OCI-LY7 (cell line): ENCODE measurements at regions not wholly inside any gene's neighbourhood (a gene's known extent, or its start where the extent isn't known, plus 50 kb on each side); places are given as distances from the start of the nearest gene placed in this dataset.

ENCODE experiments used
- BruUV-seq: library from RNA; stranded (reverse); fragments of 400-500 nt; replicated peaks from 2 replicates; lab custom pipeline; 2021; lab: Mats Ljungman, UMichigan
- CTCF ChIA-PET: fragments of 300-600 bp; sonication (Branson Sonifier 250); formaldehyde crosslinking; loops from one replicate; lab custom pipeline; 2022; ENCODE audit warnings: antibody characterized with exemption; ENCODE audit not compliant: unreplicated experiment; lab: Charles Lee
- POLR2A ChIA-PET: fragments of 300-600 bp; sonication (Branson Sonifier 250); formaldehyde crosslinking; loops from one replicate; lab custom pipeline; 2022; ENCODE audit warnings: antibody characterized with exemption; lab: Charles Lee
- DNase-seq: peaks from one replicate; pipeline ENCODE4 v3.0.0-alpha.2; 2015; ENCODE audit warnings: low spot score
- H2AFZ ChIP-seq: fragments of 200-600 bp; sonication (generic), shearing (Covaris generic); 2 replicates; pipeline ENCODE4 v1.6.1; 2014; ENCODE audit warnings: mild to moderate bottlenecking, antibody characterized with exemption, low read length, moderate library complexity
- H3K27ac ChIP-seq: fragments of 200-600 bp; sonication (generic); 2 replicates; pipeline ENCODE4 v1.5.1; 2014; ENCODE audit warnings: mixed run types, low read depth, mild to moderate bottlenecking, moderate library complexity, low read length, inconsistent platforms; ENCODE audit not compliant: poor library complexity, severe bottlenecking
- H3K36me3 ChIP-seq: fragments of 200-600 bp; sonication (generic); 2 replicates; pipeline ENCODE4 v1.6.1; 2014; ENCODE audit warnings: mild to moderate bottlenecking, antibody characterized with exemption, low read length, moderate library complexity, mixed read lengths; ENCODE audit not compliant: insufficient read depth
- H3K4me1 ChIP-seq: fragments of 200-600 bp; sonication (generic); 2 replicates; pipeline ENCODE4 v1.5.1; 2014; ENCODE audit warnings: mild to moderate bottlenecking, low read length; ENCODE audit not compliant: insufficient read depth, poor library complexity, severe bottlenecking
- H3K4me2 ChIP-seq: fragments of 200-600 bp; sonication (generic); 2 replicates; pipeline ENCODE4 v1.6.1; 2014; ENCODE audit warnings: mild to moderate bottlenecking, low read length
- H3K4me3 ChIP-seq: fragments of 200-600 bp; sonication (generic); 2 replicates; pipeline ENCODE4 v1.5.1; 2014; ENCODE audit warnings: mild to moderate bottlenecking, low read depth, low read length; ENCODE audit not compliant: poor library complexity, severe bottlenecking
- H3K79me2 ChIP-seq: fragments of 200-600 bp; sonication (generic); 2 replicates; pipeline ENCODE4 v1.6.1; 2016; ENCODE audit warnings: low read depth, mild to moderate bottlenecking, low read length, moderate library complexity, mixed read lengths; ENCODE audit not compliant: insufficient read depth
- H3K9me2 ChIP-seq: fragments of 200-600 bp; sonication (generic); 2 replicates; pipeline ENCODE4 v1.6.1; 2016; ENCODE audit warnings: mild to moderate bottlenecking, low read length, mixed read lengths; ENCODE audit not compliant: insufficient read depth
- H3K9me3 ChIP-seq: fragments of 200-600 bp; sonication (generic); 2 replicates; pipeline ENCODE4 v1.6.1; 2014; ENCODE audit warnings: mild to moderate bottlenecking, mixed run types, low read length, mixed read lengths
- H4K20me1 ChIP-seq: fragments of 200-600 bp; sonication (generic); 2 replicates; pipeline ENCODE4 v1.6.1; 2014; ENCODE audit warnings: mild to moderate bottlenecking, antibody characterized with exemption, low read length, moderate library complexity, mixed read lengths; ENCODE audit not compliant: insufficient read depth
- EZH2phosphoT487 ChIP-seq: fragments of 200-600 bp; sonication (generic); IDR thresholded peaks from 2 replicates; pipeline ENCODE4 v1.6.1; 2018; ENCODE audit warnings: low read depth, borderline replicate concordance, mild to moderate bottlenecking, mixed run types, antibody characterized with exemption, low read length, moderate library complexity, mixed read lengths
- intact Hi-C: fragments of 100-400 bp; cut with micrococcal nuclease; formaldehyde crosslinking; loops from one replicate; pipeline ENCODE4 v1.10.0; 2022; ENCODE audit not compliant: unreplicated experiment
- TF ChIP-seq, protein P1 (sequence below): fragments of 200-600 bp; sonication (generic); conservative IDR thresholded peaks from 2 replicates; pipeline ENCODE4 v1.5.1; 2014; ENCODE audit warnings: mild to moderate bottlenecking, antibody characterized with exemption, low read length, moderate library complexity, mixed read lengths

DNA sequence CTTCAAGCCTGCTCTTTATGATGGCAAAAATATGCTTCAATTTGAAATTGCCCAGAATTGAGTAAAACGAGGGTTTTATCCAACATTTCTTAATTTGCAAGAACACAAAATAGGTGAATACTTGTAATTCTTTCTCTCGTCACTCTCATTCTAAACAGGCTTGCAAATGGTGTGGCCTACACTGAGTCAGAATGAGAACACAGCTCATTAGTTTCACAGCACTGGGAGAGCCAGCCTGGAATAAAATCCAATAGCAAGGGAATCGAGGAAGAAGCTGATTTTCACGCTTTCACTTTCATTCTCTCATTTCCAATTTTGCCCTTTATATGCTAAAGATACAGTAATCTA is 537.5 kb downstream of the LTN1 start:
- Histone ChIP-seq H3K9me2 (no peaks in the 10 kb centered on the region), H4K20me1 (no peaks in the 10 kb centered on the region), H3K79me2 (no peaks in the 10 kb centered on the region), H3K4me1 (peaks cover 5% of the 10 kb centered on the region), H3K4me2 (no peak overlapping the region), H3K36me3 (no peaks in the 10 kb centered on the region), H3K9me3 (no peaks in the 10 kb centered on the region), H3K4me3 (no peak overlapping the region), H3K27ac (no peak overlapping the region), H2AFZ (no peak overlapping the region)
- no TSS peak for BruUV-seq
- DNase-seq = no peak
- ChIA-PET POLR2A (no interaction called here), CTCF (no interaction called here)
- TF ChIP-seq EZH2phosphoT487 = no peak
- TF ChIP-seq, protein P1, sequence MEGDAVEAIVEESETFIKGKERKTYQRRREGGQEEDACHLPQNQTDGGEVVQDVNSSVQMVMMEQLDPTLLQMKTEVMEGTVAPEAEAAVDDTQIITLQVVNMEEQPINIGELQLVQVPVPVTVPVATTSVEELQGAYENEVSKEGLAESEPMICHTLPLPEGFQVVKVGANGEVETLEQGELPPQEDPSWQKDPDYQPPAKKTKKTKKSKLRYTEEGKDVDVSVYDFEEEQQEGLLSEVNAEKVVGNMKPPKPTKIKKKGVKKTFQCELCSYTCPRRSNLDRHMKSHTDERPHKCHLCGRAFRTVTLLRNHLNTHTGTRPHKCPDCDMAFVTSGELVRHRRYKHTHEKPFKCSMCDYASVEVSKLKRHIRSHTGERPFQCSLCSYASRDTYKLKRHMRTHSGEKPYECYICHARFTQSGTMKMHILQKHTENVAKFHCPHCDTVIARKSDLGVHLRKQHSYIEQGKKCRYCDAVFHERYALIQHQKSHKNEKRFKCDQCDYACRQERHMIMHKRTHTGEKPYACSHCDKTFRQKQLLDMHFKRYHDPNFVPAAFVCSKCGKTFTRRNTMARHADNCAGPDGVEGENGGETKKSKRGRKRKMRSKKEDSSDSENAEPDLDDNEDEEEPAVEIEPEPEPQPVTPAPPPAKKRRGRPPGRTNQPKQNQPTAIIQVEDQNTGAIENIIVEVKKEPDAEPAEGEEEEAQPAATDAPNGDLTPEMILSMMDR = no peak
- intact Hi-C loops = no loop called here

DNA sequence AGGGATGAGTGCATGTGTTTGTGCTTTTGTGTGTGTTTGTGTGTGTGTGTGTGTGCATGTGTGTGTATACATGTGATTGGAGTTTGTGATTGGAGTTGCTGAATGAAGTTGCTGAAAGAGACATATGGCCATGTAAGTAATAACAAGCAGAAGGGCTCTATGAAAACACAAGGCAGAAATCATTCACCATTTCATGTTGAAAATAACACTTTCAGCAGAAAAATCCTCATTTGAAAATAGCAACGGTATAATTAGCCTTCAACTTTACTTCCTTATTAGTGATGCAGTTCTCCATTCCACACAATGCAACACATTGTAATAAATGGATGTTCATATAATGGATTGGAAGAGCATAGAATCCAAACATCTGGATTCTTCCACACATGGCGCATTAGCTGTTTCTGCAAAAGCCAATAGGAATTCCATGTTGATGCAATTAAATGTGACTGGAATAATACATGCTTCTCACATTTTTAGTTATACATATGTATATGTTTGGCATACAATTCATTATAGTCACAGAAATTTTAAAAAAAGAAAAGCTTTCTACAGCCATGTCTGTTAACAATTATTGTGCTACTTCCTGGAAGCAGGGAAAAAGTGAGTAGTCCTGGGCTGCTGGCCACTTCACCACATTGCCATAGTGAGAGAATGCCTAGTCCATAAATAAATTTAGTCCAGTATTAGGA is 538.0 kb downstream of the LTN1 start:
- intact Hi-C loops = no loop called here
- no TSS peak for BruUV-seq
- ChIA-PET POLR2A (no interaction called here), CTCF (no interaction called here)
- Histone ChIP-seq H3K4me1 (peaks cover 5% of the 10 kb centered on the region), H2AFZ (no peak overlapping the region), H3K4me2 (no peak overlapping the region), H3K36me3 (no peaks in the 10 kb centered on the region), H3K27ac (no peak overlapping the region), H3K9me3 (no peaks in the 10 kb centered on the region), H3K9me2 (no peaks in the 10 kb centered on the region), H4K20me1 (no peaks in the 10 kb centered on the region), H3K4me3 (no peak overlapping the region), H3K79me2 (no peaks in the 10 kb centered on the region)
- DNase-seq = no peak
- TF ChIP-seq, protein P1 = no peak
- no peak for TF ChIP-seq EZH2phosphoT487

DNA sequence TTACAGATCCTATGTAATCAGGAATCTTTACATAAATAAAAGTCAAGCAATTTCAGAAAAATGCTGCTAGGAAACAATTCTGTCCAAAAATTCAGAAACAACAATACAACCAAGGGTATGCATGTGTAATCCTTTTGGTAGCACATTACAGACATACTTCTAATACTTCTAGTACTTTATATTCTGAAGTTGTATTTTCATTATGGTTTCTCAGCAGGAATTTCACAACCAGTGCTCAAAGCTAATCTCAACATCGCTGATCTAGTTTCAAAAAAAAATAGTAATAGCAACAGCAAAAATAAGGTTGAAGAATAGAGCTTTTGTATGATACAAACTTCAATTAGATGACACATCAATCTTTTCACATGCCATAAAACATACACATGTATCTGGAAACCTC is 545.2 kb downstream of the LTN1 start:
- TF ChIP-seq, protein P1 = no peak
- TF ChIP-seq EZH2phosphoT487 = no peak

More for the DNA sequence above, 545.2 kb downstream of the LTN1 start:
- CTCF ChIA-PET = no interaction called here
- H3K4me2 ChIP-seq = no peak overlapping the region
- no peak for DNase-seq
- POLR2A ChIA-PET = interaction anchor here (1.1 to 1.5 kb wide), 2 partner anchors 9 to 14 kb away, joined by 3 read pairs; no protein-coding TSS in a partner anchor
- no peak overlapping the region for H3K4me3 ChIP-seq
- H4K20me1 ChIP-seq = no peaks in the 10 kb centered on the region
- no peaks in the 10 kb centered on the region for H3K9me3 ChIP-seq
- no peak overlapping the region for H3K27ac ChIP-seq
- H3K4me1 ChIP-seq = no peaks in the 10 kb centered on the region
- BruUV-seq = no TSS peak
- intact Hi-C loops = no loop called here
- H2AFZ ChIP-seq = no peak overlapping the region
- no peaks in the 10 kb centered on the region for H3K36me3 ChIP-seq
- H3K79me2 ChIP-seq = no peaks in the 10 kb centered on the region
- no peaks in the 10 kb centered on the region for H3K9me2 ChIP-seq
